ENCODE measurements at regions not wholly inside any gene's neighbourhood (a gene's known extent, or its start where the extent isn't known, plus 50 kb on each side); places are given as distances from the start of the nearest gene placed in this dataset.

DNA sequence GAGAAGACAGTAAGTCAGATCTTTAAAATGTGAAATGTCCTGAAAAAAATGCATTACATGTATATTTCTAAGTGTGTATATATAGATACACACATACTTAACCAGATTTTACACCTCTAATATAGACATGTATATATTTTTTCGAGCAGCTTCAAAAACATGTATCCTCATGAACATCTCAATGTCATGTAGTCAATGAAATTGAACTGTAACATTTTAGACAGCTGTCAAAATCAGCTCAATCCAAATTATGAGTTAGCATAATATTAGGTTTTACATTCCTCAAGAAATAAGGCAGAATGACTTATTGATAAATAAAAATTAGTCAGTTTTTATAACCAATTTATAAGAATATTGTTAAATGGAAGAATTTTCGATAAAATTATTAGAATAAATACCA, 665.7 kb downstream of the BRINP3 start:
- H3K27me3 ChIP-seq (ENCODE audit: insufficient read depth, low read length), result no peaks in the 10 kb centered on the region
- no peak overlapping the region for H2AK5ac ChIP-seq (ENCODE audit: low read length)
- H3K18ac ChIP-seq (ENCODE audit: low read length), result no peak overlapping the region
- no peak overlapping the region for H2BK5ac ChIP-seq (ENCODE audit: low read depth, low read length, poor library complexity)
- H4K12ac ChIP-seq (ENCODE audit: low read depth, low read length), result no peak overlapping the region
- no peak overlapping the region for H3K4ac ChIP-seq (ENCODE audit: low read depth, low read length)
- H3K9me3 ChIP-seq (ENCODE audit: insufficient read depth, low read depth, low read length), result no peaks in the 10 kb centered on the region
- H3K27ac ChIP-seq (ENCODE audit: low read depth, low read length), result no peak overlapping the region
- H3K79me1 ChIP-seq (ENCODE audit: low read length), result no peaks in the 10 kb centered on the region
- no peak overlapping the region for H3K23ac ChIP-seq (ENCODE audit: low read length)
- H3K14ac ChIP-seq (ENCODE audit: low read length), result no peak overlapping the region
- no peak overlapping the region for H2BK12ac ChIP-seq (ENCODE audit: low read length)
- H2AFZ ChIP-seq (ENCODE audit: insufficient read depth, low read length, poor library complexity), result no peak overlapping the region
- WGBS (ENCODE audit: extremely low coverage, insufficient coverage, insufficient read length), result no CpG with 5 or more reads among the region's 2 CpGs
- no peaks in the 10 kb centered on the region for H3K36me3 ChIP-seq (ENCODE audit: control insufficient read depth in 1 of 2, insufficient read depth in 2 of 2, low read length in 2 of 2)
- H3K4me1 ChIP-seq (ENCODE audit: control insufficient read depth in 1 of 2, insufficient read depth in 2 of 2, low read length in 2 of 2), result no peaks in the 10 kb centered on the region
- no peak overlapping the region for H2BK120ac ChIP-seq (ENCODE audit: insufficient read depth, low read length, poor library complexity)
- no peak overlapping the region for H4K8ac ChIP-seq (ENCODE audit: low read depth, low read length)
- H4K91ac ChIP-seq (ENCODE audit: low read depth, low read length), result no peak overlapping the region
- H3K79me2 ChIP-seq (ENCODE audit: control insufficient read depth, insufficient read depth, low read length, poor library complexity), result no peaks in the 10 kb centered on the region
- no peak overlapping the region for H3K9ac ChIP-seq (ENCODE audit: low read length)
- no peak overlapping the region for H3K4me3 ChIP-seq (ENCODE audit: low read depth, low read length)
- DNase-seq, result no peak
- no peak overlapping the region for H3K4me2 ChIP-seq (ENCODE audit: low read length)

DNA sequence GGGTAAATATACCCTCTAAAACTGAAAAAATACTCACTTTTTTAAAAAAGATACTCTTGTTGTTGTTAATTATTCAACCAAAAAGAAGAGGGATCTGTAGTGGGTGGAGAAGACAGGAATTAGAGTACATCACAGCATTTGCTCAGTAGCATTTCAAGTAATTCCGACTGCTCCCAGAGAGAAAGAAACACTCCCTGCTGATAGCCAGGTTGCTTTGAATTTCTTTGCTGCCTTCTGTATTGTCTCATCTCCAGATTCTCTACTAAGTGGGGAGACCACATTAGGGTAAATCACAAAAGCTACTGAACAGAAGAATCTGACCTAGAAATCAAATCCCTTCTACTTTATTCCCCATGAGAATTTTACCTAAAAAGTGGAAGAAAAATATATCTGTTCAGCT, 661.1 kb downstream of the BRINP3 start:
- H2BK12ac ChIP-seq (ENCODE audit: low read length), result no peak overlapping the region
- no peak overlapping the region for H3K4me2 ChIP-seq (ENCODE audit: low read length)
- no peak overlapping the region for H4K8ac ChIP-seq (ENCODE audit: low read depth, low read length)
- no peak overlapping the region for H2BK5ac ChIP-seq (ENCODE audit: low read depth, low read length, poor library complexity)
- H4K12ac ChIP-seq (ENCODE audit: low read depth, low read length), result no peak overlapping the region
- H3K9ac ChIP-seq (ENCODE audit: low read length), result no peak overlapping the region
- H3K14ac ChIP-seq (ENCODE audit: low read length), result no peak overlapping the region
- no peak overlapping the region for H4K91ac ChIP-seq (ENCODE audit: low read depth, low read length)
- no peak overlapping the region for H3K27ac ChIP-seq (ENCODE audit: low read depth, low read length)
- no peak overlapping the region for H3K4me3 ChIP-seq (ENCODE audit: low read depth, low read length)
- no peaks in the 10 kb centered on the region for H3K79me1 ChIP-seq (ENCODE audit: low read length)
- H3K27me3 ChIP-seq (ENCODE audit: insufficient read depth, low read length), result no peaks in the 10 kb centered on the region
- H3K23ac ChIP-seq (ENCODE audit: low read length), result no peak overlapping the region
- WGBS (ENCODE audit: extremely low coverage, insufficient coverage, insufficient read length), result no CpG with 5 or more reads among the region's 1 CpG
- no peak overlapping the region for H2AFZ ChIP-seq (ENCODE audit: insufficient read depth, low read length, poor library complexity)
- no peaks in the 10 kb centered on the region for H3K36me3 ChIP-seq (ENCODE audit: control insufficient read depth in 1 of 2, insufficient read depth in 2 of 2, low read length in 2 of 2)
- no peak overlapping the region for H2BK120ac ChIP-seq (ENCODE audit: insufficient read depth, low read length, poor library complexity)
- no peak overlapping the region for H2AK5ac ChIP-seq (ENCODE audit: low read length)
- no peak overlapping the region for H3K18ac ChIP-seq (ENCODE audit: low read length)
- no peaks in the 10 kb centered on the region for H3K4me1 ChIP-seq (ENCODE audit: control insufficient read depth in 1 of 2, insufficient read depth in 2 of 2, low read length in 2 of 2)
- no peak for DNase-seq
- H3K9me3 ChIP-seq (ENCODE audit: insufficient read depth, low read depth, low read length), result no peaks in the 10 kb centered on the region
- H3K79me2 ChIP-seq (ENCODE audit: control insufficient read depth, insufficient read depth, low read length, poor library complexity), result no peaks in the 10 kb centered on the region
- no peak overlapping the region for H3K4ac ChIP-seq (ENCODE audit: low read depth, low read length)

DNA sequence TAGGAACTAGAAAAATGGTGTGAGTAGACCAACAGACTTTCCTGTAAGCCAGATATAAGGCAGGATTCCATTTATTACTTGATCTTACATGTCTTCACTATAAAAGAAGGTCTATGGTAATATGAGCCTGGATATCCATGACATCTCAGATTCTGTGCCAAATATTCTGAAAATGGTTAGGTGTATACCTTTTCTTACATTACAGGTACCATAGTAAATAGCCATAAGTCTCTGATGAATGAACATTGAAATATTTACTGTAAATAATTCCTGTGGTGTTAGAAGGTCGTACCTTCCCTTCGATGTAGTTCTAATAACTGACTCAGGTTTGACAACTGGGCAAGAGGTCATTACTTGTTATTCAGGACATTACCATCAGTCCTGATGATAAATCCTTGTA, 657.9 kb downstream of the BRINP3 start:
- Histone ChIP-seq H3K9ac (ENCODE audit: low read length) (no peak overlapping the region), H3K27me3 (ENCODE audit: insufficient read depth, low read length) (no peaks in the 10 kb centered on the region), H4K12ac (ENCODE audit: low read depth, low read length) (no peak overlapping the region), H2AK5ac (ENCODE audit: low read length) (no peak overlapping the region), H3K79me2 (ENCODE audit: control insufficient read depth, insufficient read depth, low read length, poor library complexity) (no peaks in the 10 kb centered on the region), H3K4me2 (ENCODE audit: low read length) (no peak overlapping the region), H3K14ac (ENCODE audit: low read length) (no peak overlapping the region), H3K9me3 (ENCODE audit: insufficient read depth, low read depth, low read length) (no peaks in the 10 kb centered on the region), H3K36me3 (ENCODE audit: control insufficient read depth in 1 of 2, insufficient read depth in 2 of 2, low read length in 2 of 2) (no peaks in the 10 kb centered on the region), H4K8ac (ENCODE audit: low read depth, low read length) (no peak overlapping the region), H3K4me3 (ENCODE audit: low read depth, low read length) (no peak overlapping the region), H3K4me1 (ENCODE audit: control insufficient read depth in 1 of 2, insufficient read depth in 2 of 2, low read length in 2 of 2) (no peaks in the 10 kb centered on the region), H4K91ac (ENCODE audit: low read depth, low read length) (no peak overlapping the region), H2BK5ac (ENCODE audit: low read depth, low read length, poor library complexity) (no peak overlapping the region), H3K4ac (ENCODE audit: low read depth, low read length) (no peak overlapping the region), H3K18ac (ENCODE audit: low read length) (no peak overlapping the region), H3K79me1 (ENCODE audit: low read length) (no peaks in the 10 kb centered on the region), H2BK12ac (ENCODE audit: low read length) (no peak overlapping the region), H2BK120ac (ENCODE audit: insufficient read depth, low read length, poor library complexity) (no peak overlapping the region), H3K27ac (ENCODE audit: low read depth, low read length) (no peak overlapping the region), H2AFZ (ENCODE audit: insufficient read depth, low read length, poor library complexity) (no peak overlapping the region), H3K23ac (ENCODE audit: low read length) (no peak overlapping the region)
- DNase-seq, result no peak
- WGBS (ENCODE audit: extremely low coverage, insufficient coverage, insufficient read length), result no CpG with 5 or more reads among the region's 2 CpGs

DNA sequence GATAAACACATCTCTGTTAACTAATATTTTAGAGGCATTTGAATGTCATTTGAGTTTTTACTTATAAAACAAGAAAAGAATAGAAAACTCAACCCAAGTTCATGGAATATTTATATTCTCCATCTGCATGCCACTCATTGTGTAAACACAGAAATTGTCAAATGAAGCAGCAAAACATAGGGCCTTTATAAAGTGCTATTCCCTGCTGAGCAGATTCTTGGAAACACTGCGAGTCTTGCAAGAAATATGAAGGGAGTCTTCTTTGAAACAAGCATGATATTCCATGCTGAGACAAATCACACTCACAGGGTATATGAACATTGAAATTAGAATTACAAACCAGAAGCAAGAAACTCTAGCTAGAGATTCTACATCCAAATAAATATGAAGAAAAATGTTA, 655.8 kb downstream of the BRINP3 start:
- Histone ChIP-seq H3K9ac (ENCODE audit: low read length) (no peak overlapping the region), H3K79me2 (ENCODE audit: control insufficient read depth, insufficient read depth, low read length, poor library complexity) (no peaks in the 10 kb centered on the region), H2AK5ac (ENCODE audit: low read length) (no peak overlapping the region), H4K91ac (ENCODE audit: low read depth, low read length) (no peak overlapping the region), H4K12ac (ENCODE audit: low read depth, low read length) (no peak overlapping the region), H3K27ac (ENCODE audit: low read depth, low read length) (no peak overlapping the region), H2BK5ac (ENCODE audit: low read depth, low read length, poor library complexity) (no peak overlapping the region), H3K18ac (ENCODE audit: low read length) (no peak overlapping the region), H2BK12ac (ENCODE audit: low read length) (no peak overlapping the region), H3K4me2 (ENCODE audit: low read length) (no peak overlapping the region), H3K23ac (ENCODE audit: low read length) (no peak overlapping the region), H3K4ac (ENCODE audit: low read depth, low read length) (no peak overlapping the region), H3K27me3 (ENCODE audit: insufficient read depth, low read length) (no peaks in the 10 kb centered on the region), H3K4me3 (ENCODE audit: low read depth, low read length) (no peak overlapping the region), H3K9me3 (ENCODE audit: insufficient read depth, low read depth, low read length) (no peaks in the 10 kb centered on the region), H3K36me3 (ENCODE audit: control insufficient read depth in 1 of 2, insufficient read depth in 2 of 2, low read length in 2 of 2) (no peaks in the 10 kb centered on the region), H3K79me1 (ENCODE audit: low read length) (no peaks in the 10 kb centered on the region), H2AFZ (ENCODE audit: insufficient read depth, low read length, poor library complexity) (no peak overlapping the region), H4K8ac (ENCODE audit: low read depth, low read length) (no peak overlapping the region), H3K14ac (ENCODE audit: low read length) (no peak overlapping the region), H2BK120ac (ENCODE audit: insufficient read depth, low read length, poor library complexity) (no peak overlapping the region), H3K4me1 (ENCODE audit: control insufficient read depth in 1 of 2, insufficient read depth in 2 of 2, low read length in 2 of 2) (no peaks in the 10 kb centered on the region)
- DNase-seq, result peak in 1 of 2 donors; percentile 9
- WGBS (ENCODE audit: extremely low coverage, insufficient coverage, insufficient read length), result no CpG with 5 or more reads among the region's 1 CpG

Measured in trophoblast cell (in vitro differentiated cells and primary cell).